GM23338 (cell line): ENCODE measurements at regions not wholly inside any gene's neighbourhood (a gene's known extent, or its start where the extent isn't known, plus 50 kb on each side); places are given as distances from the start of the nearest gene placed in this dataset.

Experiments
- ATAC-seq: fragments of 200-7000 bp; cut with Tn5 transposase; 3 replicates; pipeline ENCODE4 v1.9.1; 2020
- DNase-seq: peaks from one replicate; pipeline ENCODE4 v3.0.0-alpha.2; 2015; ENCODE audit warnings: low spot score
- H2AFZ ChIP-seq: fragments of 200-600 bp; sonication (generic); 2 replicates; pipeline ENCODE4 v1.8.0; 2016; ENCODE audit warnings: antibody characterized with exemption, mild to moderate bottlenecking, moderate library complexity
- H3F3A ChIP-seq: fragments of 200-600 bp; sonication (generic); replicated peaks from 2 replicates; pipeline ENCODE4 v1.8.0; 2017; ENCODE audit warnings: antibody characterized with exemption, mixed run types, low read depth
- H3K27ac ChIP-seq: fragments of 200-600 bp; sonication (generic); 2 replicates; pipeline ENCODE4 v1.6.1; 2016; ENCODE audit warnings: low read depth
- H3K27me3 ChIP-seq: fragments of 200-600 bp; sonication (generic); 2 replicates; pipeline ENCODE4 v1.8.0; 2016; ENCODE audit warnings: mild to moderate bottlenecking, mixed run types, moderate library complexity; ENCODE audit not compliant: insufficient read depth
- H3K36me3 ChIP-seq: fragments of 200-600 bp; sonication (generic); 2 replicates; pipeline ENCODE4 v1.8.0; 2016; ENCODE audit warnings: mild to moderate bottlenecking; ENCODE audit not compliant: insufficient read depth
- H3K4me1 ChIP-seq: fragments of 200-600 bp; sonication (generic); 2 replicates; pipeline ENCODE4 v1.8.0; 2016; ENCODE audit warnings: mild to moderate bottlenecking, moderate library complexity; ENCODE audit not compliant: insufficient read depth
- H3K4me2 ChIP-seq: fragments of 200-600 bp; sonication (generic); 2 replicates; pipeline ENCODE4 v1.7.1; 2017; ENCODE audit warnings: mixed run types
- H3K4me3 ChIP-seq: fragments of 200-600 bp; sonication (generic); 2 replicates; pipeline ENCODE4 v1.6.1; 2016; ENCODE audit warnings: mixed run types
- H3K79me2 ChIP-seq: fragments of 200-600 bp; sonication (generic); replicated peaks from 2 replicates; pipeline ENCODE4 v1.8.0; 2017; ENCODE audit warnings: mild to moderate bottlenecking; ENCODE audit not compliant: insufficient read depth
- H3K9me2 ChIP-seq: fragments of 200-600 bp; sonication (generic); 2 replicates; pipeline ENCODE4 v1.8.0; 2017; ENCODE audit not compliant: insufficient read depth
- H4K20me1 ChIP-seq: fragments of 200-600 bp; sonication (generic); replicated peaks from 2 replicates; pipeline ENCODE4 v1.8.0; 2017; ENCODE audit warnings: mild to moderate bottlenecking; ENCODE audit not compliant: insufficient read depth
- H3K27ac Mint-ChIP-seq: 2 replicates; pipeline ENCODE4 v1.8.0; 2020; ENCODE audit warnings: inconsistent platforms, mild to moderate bottlenecking, moderate library complexity, mixed read lengths
- H3K27me3 Mint-ChIP-seq: 3 replicates; pipeline ENCODE4 v1.8.0; 2022; ENCODE audit warnings: low read depth, mild to moderate bottlenecking, moderate library complexity, mixed read lengths, inconsistent platforms; ENCODE audit not compliant: insufficient read depth, poor library complexity
- H3K36me3 Mint-ChIP-seq: 3 replicates; pipeline ENCODE4 v1.8.0; 2021; ENCODE audit warnings: low read depth, mild to moderate bottlenecking, inconsistent platforms, moderate library complexity, mixed read lengths
- H3K4me1 Mint-ChIP-seq: 3 replicates; pipeline ENCODE4 v1.8.0; 2020; ENCODE audit warnings: mild to moderate bottlenecking, inconsistent platforms, mixed read lengths
- H3K4me3 Mint-ChIP-seq: 3 replicates; pipeline ENCODE4 v1.8.0; 2021; ENCODE audit warnings: moderate library complexity, mild to moderate bottlenecking, inconsistent platforms, mixed read lengths
- H3K9me3 Mint-ChIP-seq: 3 replicates; pipeline ENCODE4 v1.8.0; 2020; ENCODE audit warnings: moderate library complexity, mild to moderate bottlenecking, inconsistent platforms, mixed read lengths
- CREB1 ChIP-seq: fragments of 250-450 bp; sonication (Bioruptor Pico); IDR thresholded peaks from 2 replicates; pipeline ENCODE4 v1.5.0; 2020; ENCODE audit warnings: low read depth, mild to moderate bottlenecking, moderate library complexity
- EZH2 ChIP-seq: fragments of 200-600 bp; sonication (generic); IDR thresholded peaks from one replicate; pipeline ENCODE4 v1.8.0; 2017; ENCODE audit warnings: antibody characterized with exemption, mild to moderate bottlenecking, low read depth; ENCODE audit not compliant: unreplicated experiment
- EZH2phosphoT487 ChIP-seq: fragments of 200-600 bp; sonication (generic); IDR thresholded peaks from one replicate; pipeline ENCODE4 v1.8.1; 2018; ENCODE audit warnings: antibody characterized with exemption; ENCODE audit not compliant: unreplicated experiment
- JUNB ChIP-seq: IDR thresholded peaks from one replicate; pipeline ENCODE4 v1.6.1; 2016; ENCODE audit warnings: antibody characterized with exemption; ENCODE audit not compliant: unreplicated experiment
- NANOG ChIP-seq: IDR thresholded peaks from 2 replicates; pipeline ENCODE4 v1.6.1; 2016; ENCODE audit warnings: antibody characterized with exemption, borderline replicate concordance
- POLR2AphosphoS5 ChIP-seq: IDR thresholded peaks from 2 replicates; pipeline ENCODE4 v1.6.1; 2016; ENCODE audit warnings: antibody characterized with exemption, low read depth
- STAT1 ChIP-seq: IDR thresholded peaks from one replicate; pipeline ENCODE4 v1.6.1; 2016; ENCODE audit warnings: antibody characterized with exemption; ENCODE audit not compliant: unreplicated experiment
- ZNF114 ChIP-seq: fragments of 250-450 bp; sonication (Bioruptor Pico); IDR thresholded peaks from 2 replicates; pipeline ENCODE4 v1.5.0; 2020; ENCODE audit warnings: mild to moderate bottlenecking, moderate library complexity
- ZNF331 ChIP-seq: fragments of 250-450 bp; sonication (Bioruptor Pico); IDR thresholded peaks from 2 replicates; pipeline ENCODE4 v1.5.0; 2020; ENCODE audit warnings: low read depth, mild to moderate bottlenecking, moderate library complexity
- TF ChIP-seq, protein P1 (sequence below): IDR thresholded peaks from one replicate; pipeline ENCODE4 v1.6.1; 2018; ENCODE audit warnings: antibody characterized with exemption; ENCODE audit not compliant: unreplicated experiment
- TF ChIP-seq, protein P2 (sequence below): IDR thresholded peaks from 2 replicates; pipeline ENCODE4 v1.6.1; 2016; ENCODE audit warnings: antibody characterized with exemption
- TF ChIP-seq, protein P3 (sequence below), 2 experiments: fragments of 200-600 bp in 1 of 2; sonication (generic) in 1 of 2; conservative IDR thresholded peaks; 2 replicates each; pipeline versions ENCODE4 v1.5.1 to v1.6.1; 2016 to 2017; ENCODE audit warnings: antibody characterized with exemption in 2 of 2, low read depth in 2 of 2, mild to moderate bottlenecking in 2 of 2, moderate library complexity in 1 of 2
- TF ChIP-seq, protein P4 (sequence below): fragments of 250-450 bp; sonication (Bioruptor Pico); IDR thresholded peaks from 2 replicates; pipeline ENCODE4 v1.5.0; 2020; ENCODE audit warnings: mild to moderate bottlenecking, moderate library complexity

DNA sequence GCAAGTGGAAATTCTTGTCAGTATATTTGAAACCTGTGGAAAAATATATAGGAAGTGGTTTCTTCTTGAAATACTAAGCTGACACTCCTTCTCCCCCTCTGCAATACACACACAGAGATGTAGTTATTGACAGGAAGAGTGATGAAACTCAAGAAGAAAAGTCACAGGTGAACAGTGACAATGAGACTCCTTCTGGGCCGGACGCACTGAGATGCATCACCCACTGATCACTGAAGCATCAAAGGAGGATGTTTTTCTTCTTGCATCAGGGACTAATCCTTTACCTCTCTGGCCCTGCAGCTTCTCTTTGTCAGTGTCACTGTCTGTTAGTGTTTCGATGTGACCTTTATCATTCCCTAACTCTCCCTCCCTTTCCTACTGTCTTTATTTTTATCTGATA lies 1864.2 kb upstream of the C9orf72 start:
- no peak overlapping the region for H3K4me2 ChIP-seq
- Mint-ChIP-seq H3K27me3 (no peaks in the 10 kb centered on the region), H3K36me3 (no peaks in the 10 kb centered on the region; the same call in 2 of the 3 replicates), H3K9me3 (no peaks in the 10 kb centered on the region), H3K4me1 (no peaks in the 10 kb centered on the region; the same call in 2 of the 3 replicates), H3K4me3 (no peak overlapping the region), H3K27ac (no peak overlapping the region)
- H3K4me3 ChIP-seq: no peak overlapping the region
- no peaks in the 10 kb centered on the region for H3K4me1 ChIP-seq
- H3F3A ChIP-seq: no peaks in the 10 kb centered on the region
- no peaks in the 10 kb centered on the region; the same call in 1 of the 2 replicates for H3K9me2 ChIP-seq
- H3K27me3 ChIP-seq: no peaks in the 10 kb centered on the region
- no peaks in the 10 kb centered on the region for H4K20me1 ChIP-seq
- H3K79me2 ChIP-seq: no peaks in the 10 kb centered on the region
- H3K27ac ChIP-seq: no peak overlapping the region
- no peak for TF ChIP-seq ZNF114 (CRISPR knock-in tag)
- TF ChIP-seq, protein P1, sequence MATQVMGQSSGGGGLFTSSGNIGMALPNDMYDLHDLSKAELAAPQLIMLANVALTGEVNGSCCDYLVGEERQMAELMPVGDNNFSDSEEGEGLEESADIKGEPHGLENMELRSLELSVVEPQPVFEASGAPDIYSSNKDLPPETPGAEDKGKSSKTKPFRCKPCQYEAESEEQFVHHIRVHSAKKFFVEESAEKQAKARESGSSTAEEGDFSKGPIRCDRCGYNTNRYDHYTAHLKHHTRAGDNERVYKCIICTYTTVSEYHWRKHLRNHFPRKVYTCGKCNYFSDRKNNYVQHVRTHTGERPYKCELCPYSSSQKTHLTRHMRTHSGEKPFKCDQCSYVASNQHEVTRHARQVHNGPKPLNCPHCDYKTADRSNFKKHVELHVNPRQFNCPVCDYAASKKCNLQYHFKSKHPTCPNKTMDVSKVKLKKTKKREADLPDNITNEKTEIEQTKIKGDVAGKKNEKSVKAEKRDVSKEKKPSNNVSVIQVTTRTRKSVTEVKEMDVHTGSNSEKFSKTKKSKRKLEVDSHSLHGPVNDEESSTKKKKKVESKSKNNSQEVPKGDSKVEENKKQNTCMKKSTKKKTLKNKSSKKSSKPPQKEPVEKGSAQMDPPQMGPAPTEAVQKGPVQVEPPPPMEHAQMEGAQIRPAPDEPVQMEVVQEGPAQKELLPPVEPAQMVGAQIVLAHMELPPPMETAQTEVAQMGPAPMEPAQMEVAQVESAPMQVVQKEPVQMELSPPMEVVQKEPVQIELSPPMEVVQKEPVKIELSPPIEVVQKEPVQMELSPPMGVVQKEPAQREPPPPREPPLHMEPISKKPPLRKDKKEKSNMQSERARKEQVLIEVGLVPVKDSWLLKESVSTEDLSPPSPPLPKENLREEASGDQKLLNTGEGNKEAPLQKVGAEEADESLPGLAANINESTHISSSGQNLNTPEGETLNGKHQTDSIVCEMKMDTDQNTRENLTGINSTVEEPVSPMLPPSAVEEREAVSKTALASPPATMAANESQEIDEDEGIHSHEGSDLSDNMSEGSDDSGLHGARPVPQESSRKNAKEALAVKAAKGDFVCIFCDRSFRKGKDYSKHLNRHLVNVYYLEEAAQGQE: no peak
- no peak for TF ChIP-seq EZH2phosphoT487
- no peak for TF ChIP-seq ZNF331 (CRISPR knock-in tag)
- no peak for TF ChIP-seq EZH2
- TF ChIP-seq POLR2AphosphoS5: no peak
- TF ChIP-seq JUNB: no peak
- TF ChIP-seq, protein P2, sequence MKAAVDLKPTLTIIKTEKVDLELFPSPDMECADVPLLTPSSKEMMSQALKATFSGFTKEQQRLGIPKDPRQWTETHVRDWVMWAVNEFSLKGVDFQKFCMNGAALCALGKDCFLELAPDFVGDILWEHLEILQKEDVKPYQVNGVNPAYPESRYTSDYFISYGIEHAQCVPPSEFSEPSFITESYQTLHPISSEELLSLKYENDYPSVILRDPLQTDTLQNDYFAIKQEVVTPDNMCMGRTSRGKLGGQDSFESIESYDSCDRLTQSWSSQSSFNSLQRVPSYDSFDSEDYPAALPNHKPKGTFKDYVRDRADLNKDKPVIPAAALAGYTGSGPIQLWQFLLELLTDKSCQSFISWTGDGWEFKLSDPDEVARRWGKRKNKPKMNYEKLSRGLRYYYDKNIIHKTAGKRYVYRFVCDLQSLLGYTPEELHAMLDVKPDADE: no peak
- TF ChIP-seq, protein P3, sequence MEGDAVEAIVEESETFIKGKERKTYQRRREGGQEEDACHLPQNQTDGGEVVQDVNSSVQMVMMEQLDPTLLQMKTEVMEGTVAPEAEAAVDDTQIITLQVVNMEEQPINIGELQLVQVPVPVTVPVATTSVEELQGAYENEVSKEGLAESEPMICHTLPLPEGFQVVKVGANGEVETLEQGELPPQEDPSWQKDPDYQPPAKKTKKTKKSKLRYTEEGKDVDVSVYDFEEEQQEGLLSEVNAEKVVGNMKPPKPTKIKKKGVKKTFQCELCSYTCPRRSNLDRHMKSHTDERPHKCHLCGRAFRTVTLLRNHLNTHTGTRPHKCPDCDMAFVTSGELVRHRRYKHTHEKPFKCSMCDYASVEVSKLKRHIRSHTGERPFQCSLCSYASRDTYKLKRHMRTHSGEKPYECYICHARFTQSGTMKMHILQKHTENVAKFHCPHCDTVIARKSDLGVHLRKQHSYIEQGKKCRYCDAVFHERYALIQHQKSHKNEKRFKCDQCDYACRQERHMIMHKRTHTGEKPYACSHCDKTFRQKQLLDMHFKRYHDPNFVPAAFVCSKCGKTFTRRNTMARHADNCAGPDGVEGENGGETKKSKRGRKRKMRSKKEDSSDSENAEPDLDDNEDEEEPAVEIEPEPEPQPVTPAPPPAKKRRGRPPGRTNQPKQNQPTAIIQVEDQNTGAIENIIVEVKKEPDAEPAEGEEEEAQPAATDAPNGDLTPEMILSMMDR (conservative IDR thresholded peaks at IDR 0.05; ENCODE audit: low read depth in 2 of 2): no peak
- TF ChIP-seq, protein P4, sequence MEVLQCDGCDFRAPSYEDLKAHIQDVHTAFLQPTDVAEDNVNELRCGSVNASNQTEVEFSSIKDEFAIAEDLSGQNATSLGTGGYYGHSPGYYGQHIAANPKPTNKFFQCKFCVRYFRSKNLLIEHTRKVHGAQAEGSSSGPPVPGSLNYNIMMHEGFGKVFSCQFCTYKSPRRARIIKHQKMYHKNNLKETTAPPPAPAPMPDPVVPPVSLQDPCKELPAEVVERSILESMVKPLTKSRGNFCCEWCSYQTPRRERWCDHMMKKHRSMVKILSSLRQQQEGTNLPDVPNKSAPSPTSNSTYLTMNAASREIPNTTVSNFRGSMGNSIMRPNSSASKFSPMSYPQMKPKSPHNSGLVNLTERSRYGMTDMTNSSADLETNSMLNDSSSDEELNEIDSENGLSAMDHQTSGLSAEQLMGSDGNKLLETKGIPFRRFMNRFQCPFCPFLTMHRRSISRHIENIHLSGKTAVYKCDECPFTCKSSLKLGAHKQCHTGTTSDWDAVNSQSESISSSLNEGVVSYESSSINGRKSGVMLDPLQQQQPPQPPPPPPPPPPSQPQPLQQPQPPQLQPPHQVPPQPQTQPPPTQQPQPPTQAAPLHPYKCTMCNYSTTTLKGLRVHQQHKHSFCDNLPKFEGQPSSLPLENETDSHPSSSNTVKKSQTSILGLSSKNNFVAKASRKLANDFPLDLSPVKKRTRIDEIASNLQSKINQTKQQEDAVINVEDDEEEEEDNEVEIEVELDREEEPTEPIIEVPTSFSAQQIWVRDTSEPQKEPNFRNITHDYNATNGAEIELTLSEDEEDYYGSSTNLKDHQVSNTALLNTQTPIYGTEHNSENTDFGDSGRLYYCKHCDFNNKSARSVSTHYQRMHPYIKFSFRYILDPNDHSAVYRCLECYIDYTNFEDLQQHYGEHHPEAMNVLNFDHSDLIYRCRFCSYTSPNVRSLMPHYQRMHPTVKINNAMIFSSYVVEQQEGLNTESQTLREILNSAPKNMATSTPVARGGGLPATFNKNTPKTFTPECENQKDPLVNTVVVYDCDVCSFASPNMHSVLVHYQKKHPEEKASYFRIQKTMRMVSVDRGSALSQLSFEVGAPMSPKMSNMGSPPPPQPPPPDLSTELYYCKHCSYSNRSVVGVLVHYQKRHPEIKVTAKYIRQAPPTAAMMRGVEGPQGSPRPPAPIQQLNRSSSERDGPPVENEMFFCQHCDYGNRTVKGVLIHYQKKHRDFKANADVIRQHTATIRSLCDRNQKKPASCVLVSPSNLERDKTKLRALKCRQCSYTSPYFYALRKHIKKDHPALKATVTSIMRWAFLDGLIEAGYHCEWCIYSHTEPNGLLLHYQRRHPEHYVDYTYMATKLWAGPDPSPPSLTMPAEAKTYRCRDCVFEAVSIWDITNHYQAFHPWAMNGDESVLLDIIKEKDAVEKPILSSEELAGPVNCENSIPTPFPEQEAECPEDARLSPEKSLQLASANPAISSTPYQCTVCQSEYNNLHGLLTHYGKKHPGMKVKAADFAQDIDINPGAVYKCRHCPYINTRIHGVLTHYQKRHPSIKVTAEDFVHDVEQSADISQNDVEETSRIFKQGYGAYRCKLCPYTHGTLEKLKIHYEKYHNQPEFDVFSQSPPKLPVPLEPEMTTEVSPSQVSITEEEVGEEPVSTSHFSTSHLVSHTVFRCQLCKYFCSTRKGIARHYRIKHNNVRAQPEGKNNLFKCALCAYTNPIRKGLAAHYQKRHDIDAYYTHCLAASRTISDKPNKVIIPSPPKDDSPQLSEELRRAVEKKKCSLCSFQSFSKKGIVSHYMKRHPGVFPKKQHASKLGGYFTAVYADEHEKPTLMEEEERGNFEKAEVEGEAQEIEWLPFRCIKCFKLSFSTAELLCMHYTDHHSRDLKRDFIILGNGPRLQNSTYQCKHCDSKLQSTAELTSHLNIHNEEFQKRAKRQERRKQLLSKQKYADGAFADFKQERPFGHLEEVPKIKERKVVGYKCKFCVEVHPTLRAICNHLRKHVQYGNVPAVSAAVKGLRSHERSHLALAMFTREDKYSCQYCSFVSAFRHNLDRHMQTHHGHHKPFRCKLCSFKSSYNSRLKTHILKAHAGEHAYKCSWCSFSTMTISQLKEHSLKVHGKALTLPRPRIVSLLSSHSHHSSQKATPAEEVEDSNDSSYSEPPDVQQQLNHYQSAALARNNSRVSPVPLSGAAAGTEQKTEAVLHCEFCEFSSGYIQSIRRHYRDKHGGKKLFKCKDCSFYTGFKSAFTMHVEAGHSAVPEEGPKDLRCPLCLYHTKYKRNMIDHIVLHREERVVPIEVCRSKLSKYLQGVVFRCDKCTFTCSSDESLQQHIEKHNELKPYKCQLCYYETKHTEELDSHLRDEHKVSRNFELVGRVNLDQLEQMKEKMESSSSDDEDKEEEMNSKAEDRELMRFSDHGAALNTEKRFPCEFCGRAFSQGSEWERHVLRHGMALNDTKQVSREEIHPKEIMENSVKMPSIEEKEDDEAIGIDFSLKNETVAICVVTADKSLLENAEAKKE (CRISPR knock-in tag): no peak
- no peak for TF ChIP-seq NANOG
- TF ChIP-seq CREB1 (CRISPR knock-in tag): no peak
- no peak for TF ChIP-seq STAT1
- ATAC-seq (no peak), DNase-seq (no peak)
- no peaks in the 10 kb centered on the region for H3K36me3 ChIP-seq
- no peak overlapping the region for H2AFZ ChIP-seq
